Kidney (tissue), 13 donors: ENCODE measurements at regions not wholly inside any gene's neighbourhood (a gene's known extent, or its start where the extent isn't known, plus 50 kb on each side); places are given as distances from the start of the nearest gene placed in this dataset.

Experiments used
- DNase-seq, 5 donors: peaks; one replicate each; pipeline ENCODE4 v3.0.0-alpha.2; 2013 to 2020
- FAIRE-seq: peaks from 2 replicates; lab custom pipeline; 2012; peaks lifted over from hg19 to GRCh38; lab: Jason Lieb, UNC
- H3K27ac ChIP-seq, 2 donors: one replicate each; pipeline ENCODE4 v1.7.0; 2013; ENCODE audit warnings: low read depth in 2 of 2, low read length in 2 of 2, inconsistent platforms in 1 of 2
- H3K27me3 ChIP-seq: one replicate; pipeline ENCODE4 v1.7.1; 2013; ENCODE audit warnings: low read length, inconsistent platforms; ENCODE audit not compliant: control insufficient read depth, insufficient read depth
- H3K36me3 ChIP-seq, 3 donors: one replicate each; pipeline versions ENCODE4 v1.7.0 to v1.7.1; 2013; ENCODE audit warnings: low read length in 3 of 3, control low read depth in 1 of 3, inconsistent platforms in 1 of 3; ENCODE audit not compliant: insufficient read depth in 3 of 3, control insufficient read depth in 2 of 3
- H3K4me1 ChIP-seq, 3 donors: one replicate each; pipeline versions ENCODE4 v1.7.0 to v1.7.1; 2013; ENCODE audit warnings: low read length in 3 of 3, inconsistent platforms in 1 of 3, low read depth in 1 of 3; ENCODE audit not compliant: control insufficient read depth in 2 of 3, insufficient read depth in 2 of 3
- H3K4me3 ChIP-seq, 3 donors: one replicate each; pipeline versions ENCODE4 v1.7.0 to v1.8.1; 2013; ENCODE audit warnings: low read length in 3 of 3, control low read depth in 1 of 3, inconsistent platforms in 1 of 3
- H3K9ac ChIP-seq, 3 donors: one replicate each; pipeline versions ENCODE4 v1.7.0 to v1.7.1; 2013; ENCODE audit warnings: low read length in 3 of 3, control low read depth in 1 of 3, inconsistent platforms in 1 of 3
- H3K9me3 ChIP-seq, 3 donors: one replicate each; pipeline versions ENCODE4 v1.7.0 to v1.7.1; 2013; ENCODE audit warnings: low read length in 3 of 3, control low read depth in 1 of 3, inconsistent platforms in 1 of 3; ENCODE audit not compliant: control insufficient read depth in 2 of 3, insufficient read depth in 1 of 3
- intact Hi-C: fragments of 100-400 bp; cut with DNase I; formaldehyde crosslinking; loops from one replicate; pipeline ENCODE4 v1.11.1; 2022
- TF ChIP-seq, protein P1 (sequence below): IDR thresholded peaks from 3 replicates; pipeline ENCODE4 v1.5.1; 2012; ENCODE audit warnings: mild to moderate bottlenecking, moderate library complexity, borderline replicate concordance; ENCODE audit not compliant: insufficient read depth; ENCODE audit errors: extremely low read depth
- donor health status: control.
- donor health status: control.
- donor health status: control.
- donor health status: control.
- donor health status: control.
- donor health status: DM: yes; HTN: yes; CAD: no.
- donor health status: Normal renal cell carcinoma (clear cell type).

- Histone ChIP-seq H3K4me3 (no peak overlapping the region), H3K36me3 (no peaks in the 10 kb centered on the region), H3K9ac (no peak overlapping the region), H3K9me3 (no peaks in the 10 kb centered on the region), H3K27me3 (no peaks in the 10 kb centered on the region), H3K27ac (no peak overlapping the region), H3K4me1 (peaks cover 0 to 17% (median 6%) of the 10 kb centered on the region in 3 donors)
- DNase-seq, result no peak
- no peak for FAIRE-seq
- TF ChIP-seq, protein P1, sequence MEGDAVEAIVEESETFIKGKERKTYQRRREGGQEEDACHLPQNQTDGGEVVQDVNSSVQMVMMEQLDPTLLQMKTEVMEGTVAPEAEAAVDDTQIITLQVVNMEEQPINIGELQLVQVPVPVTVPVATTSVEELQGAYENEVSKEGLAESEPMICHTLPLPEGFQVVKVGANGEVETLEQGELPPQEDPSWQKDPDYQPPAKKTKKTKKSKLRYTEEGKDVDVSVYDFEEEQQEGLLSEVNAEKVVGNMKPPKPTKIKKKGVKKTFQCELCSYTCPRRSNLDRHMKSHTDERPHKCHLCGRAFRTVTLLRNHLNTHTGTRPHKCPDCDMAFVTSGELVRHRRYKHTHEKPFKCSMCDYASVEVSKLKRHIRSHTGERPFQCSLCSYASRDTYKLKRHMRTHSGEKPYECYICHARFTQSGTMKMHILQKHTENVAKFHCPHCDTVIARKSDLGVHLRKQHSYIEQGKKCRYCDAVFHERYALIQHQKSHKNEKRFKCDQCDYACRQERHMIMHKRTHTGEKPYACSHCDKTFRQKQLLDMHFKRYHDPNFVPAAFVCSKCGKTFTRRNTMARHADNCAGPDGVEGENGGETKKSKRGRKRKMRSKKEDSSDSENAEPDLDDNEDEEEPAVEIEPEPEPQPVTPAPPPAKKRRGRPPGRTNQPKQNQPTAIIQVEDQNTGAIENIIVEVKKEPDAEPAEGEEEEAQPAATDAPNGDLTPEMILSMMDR, result no peak
- intact Hi-C loops, result no loop called here
Measured at GRCh38 chr16:9323170-9323569, 231.7 kb downstream of the HAPSTR1 start.

GRCh38 chr16:9327253-9327652 is 235.8 kb downstream of the HAPSTR1 start:
- Histone ChIP-seq H3K9ac (no peak overlapping the region), H3K4me3 (no peak overlapping the region), H3K27me3 (no peaks in the 10 kb centered on the region), H3K36me3 (no peaks in the 10 kb centered on the region), H3K27ac (no peak overlapping the region), H3K9me3 (no peaks in the 10 kb centered on the region), H3K4me1 (peaks cover 0 to 19% (median 8%) of the 10 kb centered on the region in 3 donors)
- intact Hi-C loops, result no loop called here
- DNase-seq (no peak), FAIRE-seq (no peak)
- TF ChIP-seq, protein P1, result no peak

DNA sequence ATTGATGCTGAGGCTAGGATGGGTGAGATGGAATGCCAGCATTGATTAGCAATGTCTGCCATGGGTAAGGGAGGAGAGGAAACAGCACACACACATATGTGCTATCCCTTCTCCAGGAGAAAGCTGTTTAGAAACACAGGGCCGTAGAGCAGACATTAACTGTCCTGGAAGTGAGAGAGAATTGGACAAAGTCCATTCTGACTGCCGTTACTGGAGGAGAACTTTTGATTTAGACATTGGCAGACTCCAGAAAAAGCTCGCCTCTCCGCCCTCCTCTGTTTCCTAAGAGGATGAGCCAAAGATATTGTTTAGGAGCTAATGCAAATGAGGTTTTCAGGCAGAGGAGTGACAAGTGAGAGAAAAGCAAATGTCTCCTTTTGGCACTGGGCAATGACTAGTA is 237.0 kb downstream of the HAPSTR1 start:
- H3K27ac ChIP-seq, result no peak overlapping the region
- no peaks in the 10 kb centered on the region for H3K36me3 ChIP-seq
- TF ChIP-seq, protein P1, result no peak
- FAIRE-seq (no peak), DNase-seq (no peak)
- H3K27me3 ChIP-seq, result no peaks in the 10 kb centered on the region
- no peaks in the 10 kb centered on the region for H3K9me3 ChIP-seq
- peaks cover 0 to 13% (median 2%) of the 10 kb centered on the region in 3 donors for H3K4me1 ChIP-seq
- no peak overlapping the region for H3K9ac ChIP-seq
- intact Hi-C loops, result no loop called here
- no peak overlapping the region for H3K4me3 ChIP-seq

DNA sequence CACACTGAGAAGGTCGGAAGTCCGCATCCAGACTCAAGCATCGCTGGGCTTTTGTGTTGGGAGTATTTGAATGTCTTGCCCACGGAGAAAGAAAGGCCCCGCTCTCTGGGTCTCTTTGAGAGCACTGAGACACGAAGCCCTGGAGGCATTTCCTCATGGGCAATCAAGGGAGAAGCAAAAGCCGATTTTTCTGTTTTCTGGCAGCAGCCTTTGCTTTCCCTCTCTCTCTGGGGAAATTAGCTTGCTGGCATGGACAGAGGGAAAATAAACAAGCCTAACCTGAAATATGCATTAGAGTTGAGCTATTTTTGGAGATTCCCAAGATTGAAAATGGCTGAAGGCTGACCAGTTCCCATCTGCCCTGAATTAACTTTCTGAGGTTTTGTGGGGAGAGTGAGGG is 238.7 kb downstream of the HAPSTR1 start:
- Histone ChIP-seq H3K4me1 (peaks cover 0 to 4% (median 2%) of the 10 kb centered on the region in 3 donors), H3K27ac (peak overlapping the region in 1 of 2 donors; percentile 20)
- FAIRE-seq, result no peak

More for the DNA sequence above, 238.7 kb downstream of the HAPSTR1 start:
- no peaks in the 10 kb centered on the region for H3K27me3 ChIP-seq
- H3K9me3 ChIP-seq, result no peaks in the 10 kb centered on the region
- H3K9ac ChIP-seq, result peak overlapping the region in 1 of 3 donors; percentile 10
- H3K4me3 ChIP-seq, result no peak overlapping the region
- TF ChIP-seq, protein P1, result no peak
- H3K36me3 ChIP-seq, result no peaks in the 10 kb centered on the region
- DNase-seq, result peak in 4 of 5 donors; percentile 33 to 75 (median 50)
- intact Hi-C loops, result no loop called here
